Tibial nerve (tissue), 4 donors: ENCODE measurements at regions not wholly inside any gene's neighbourhood (a gene's known extent, or its start where the extent isn't known, plus 50 kb on each side); places are given as distances from the start of the nearest gene placed in this dataset.

ENCODE experiments used
- DNase-seq, 2 donors: peaks; one replicate each; pipeline ENCODE4 v3.0.0-alpha.2; 2019; ENCODE audit warnings: low spot score in 2 of 2
- H3K27ac ChIP-seq, 4 donors: fragments of 200-600 bp; sonication (generic) in 3 of 4; one replicate each; pipeline ENCODE4 v1.5.1; 2017 to 2019; ENCODE audit warnings: mild to moderate bottlenecking in 1 of 4
- H3K27me3 ChIP-seq, 2 donors: fragments of 200-600 bp; sonication (generic) in 1 of 2; one replicate each; pipeline versions ENCODE4 v1.5.1 to v1.6.0; 2017 to 2019
- H3K36me3 ChIP-seq, 3 donors: fragments of 200-600 bp; sonication (generic); one replicate each; pipeline ENCODE4 v1.5.1; 2018 to 2019
- H3K4me1 ChIP-seq, 4 donors: fragments of 200-600 bp; sonication (generic) in 3 of 4; one replicate each; pipeline ENCODE4 v1.5.1; 2017 to 2019
- H3K4me3 ChIP-seq, 4 donors: fragments of 200-600 bp; sonication (generic) in 3 of 4; one replicate each; pipeline ENCODE4 v1.5.1; 2017 to 2019; ENCODE audit warnings: mild to moderate bottlenecking in 1 of 4, moderate library complexity in 1 of 4
- H3K9me3 ChIP-seq, 4 donors: fragments of 200-600 bp; sonication (generic) in 3 of 4; one replicate each; pipeline ENCODE4 v1.5.1; 2017 to 2019
- EP300 ChIP-seq, 2 donors: sonication (generic); formaldehyde crosslinking; IDR thresholded peaks; one replicate each; pipeline ENCODE4 v1.6.1; 2017; ENCODE audit warnings: antibody characterized with exemption in 2 of 2, mild to moderate bottlenecking in 1 of 2
- POLR2A ChIP-seq, 2 donors: fragments of 450-650 bp; IDR thresholded peaks; one replicate each; pipeline ENCODE4 v1.6.1; 2017; ENCODE audit warnings: antibody characterized with exemption in 2 of 2, mild to moderate bottlenecking in 2 of 2, moderate library complexity in 2 of 2
- WGBS, 2 donors: methylation state at CpG; one replicate each; pipeline ENCODE4 v1.1.5; 2018; 5-methylcytosine and 5-hydroxymethylcytosine counted together
- TF ChIP-seq, protein P1 (sequence below), 5 experiments: fragments of 200-600 bp in 3 of 5; fragments of 450-650 bp in 2 of 5; sonication (generic) in 3 of 5; IDR thresholded peaks; one replicate each; pipeline ENCODE4 v1.5.1; 2016 to 2019; ENCODE audit warnings: antibody characterized with exemption in 5 of 5, mild to moderate bottlenecking in 3 of 5, moderate library complexity in 2 of 5

DNA sequence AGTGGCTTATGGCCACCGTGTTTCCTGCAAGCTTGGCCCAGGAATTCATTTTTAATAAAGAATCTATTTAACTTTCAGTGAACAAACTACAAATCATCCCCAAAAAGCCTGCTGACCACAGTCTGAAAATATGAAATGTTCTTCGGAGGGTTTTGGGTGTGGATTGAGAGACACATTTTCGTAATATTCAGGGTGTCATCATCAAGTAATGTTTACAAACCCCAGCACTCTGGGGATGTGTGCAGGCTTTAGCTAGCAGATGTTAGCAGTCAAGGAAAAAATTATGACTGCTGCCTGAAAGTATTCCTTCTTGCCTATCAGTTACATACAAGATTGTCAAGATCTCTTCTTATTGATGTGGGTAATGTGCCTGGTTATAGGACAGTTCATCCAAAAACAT is 143.9 kb upstream of the FN1 start:
- H3K27ac ChIP-seq, result peak overlapping the region in 2 of 4 donors; percentile 50 to 61
- TF ChIP-seq EP300 (IDR thresholded peaks at IDR 0.05), result peak in 1 of 2 donors; percentile 87
- TF ChIP-seq, protein P1, sequence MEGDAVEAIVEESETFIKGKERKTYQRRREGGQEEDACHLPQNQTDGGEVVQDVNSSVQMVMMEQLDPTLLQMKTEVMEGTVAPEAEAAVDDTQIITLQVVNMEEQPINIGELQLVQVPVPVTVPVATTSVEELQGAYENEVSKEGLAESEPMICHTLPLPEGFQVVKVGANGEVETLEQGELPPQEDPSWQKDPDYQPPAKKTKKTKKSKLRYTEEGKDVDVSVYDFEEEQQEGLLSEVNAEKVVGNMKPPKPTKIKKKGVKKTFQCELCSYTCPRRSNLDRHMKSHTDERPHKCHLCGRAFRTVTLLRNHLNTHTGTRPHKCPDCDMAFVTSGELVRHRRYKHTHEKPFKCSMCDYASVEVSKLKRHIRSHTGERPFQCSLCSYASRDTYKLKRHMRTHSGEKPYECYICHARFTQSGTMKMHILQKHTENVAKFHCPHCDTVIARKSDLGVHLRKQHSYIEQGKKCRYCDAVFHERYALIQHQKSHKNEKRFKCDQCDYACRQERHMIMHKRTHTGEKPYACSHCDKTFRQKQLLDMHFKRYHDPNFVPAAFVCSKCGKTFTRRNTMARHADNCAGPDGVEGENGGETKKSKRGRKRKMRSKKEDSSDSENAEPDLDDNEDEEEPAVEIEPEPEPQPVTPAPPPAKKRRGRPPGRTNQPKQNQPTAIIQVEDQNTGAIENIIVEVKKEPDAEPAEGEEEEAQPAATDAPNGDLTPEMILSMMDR (IDR thresholded peaks at IDR 0.05), result no peak
- 24 to 25% methylated on average over 3 of the region's 3 CpGs for WGBS, 2 donors

DNA sequence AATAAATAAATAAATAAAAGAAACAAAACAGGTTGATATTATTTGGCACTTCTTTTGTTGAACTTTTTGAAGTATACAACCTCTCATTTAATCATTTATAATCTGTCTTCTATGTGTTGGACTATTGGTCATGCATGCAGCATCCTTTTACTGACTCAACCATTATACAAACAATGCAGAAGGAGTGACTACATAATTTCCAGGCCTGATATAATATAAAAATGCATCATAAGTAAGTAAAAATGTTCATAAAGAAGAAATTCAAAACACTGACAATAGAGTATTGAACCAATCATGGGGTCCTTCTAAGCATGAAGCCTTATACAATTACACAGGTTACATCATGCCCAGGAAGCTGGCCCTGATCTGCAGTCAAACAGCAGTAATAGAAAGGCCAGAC is 141.5 kb upstream of the FN1 start:
- no peak for DNase-seq
- H3K9me3 ChIP-seq, result no peaks in the 10 kb centered on the region
- no peak overlapping the region for H3K4me3 ChIP-seq
- H3K27me3 ChIP-seq, result no peaks in the 10 kb centered on the region
- H3K36me3 ChIP-seq, result no peaks in the 10 kb centered on the region
- no peak overlapping the region for H3K27ac ChIP-seq
- TF ChIP-seq EP300 (IDR thresholded peaks at IDR 0.05), result no peak
- TF ChIP-seq POLR2A (IDR thresholded peaks at IDR 0.05), result no peak
- TF ChIP-seq, protein P1 (IDR thresholded peaks at IDR 0.05), result no peak
- peaks cover 0 to 13% (median 0%) of the 10 kb centered on the region in 4 donors for H3K4me1 ChIP-seq

More for the DNA sequence above, 143.9 kb upstream of the FN1 start:
- H3K36me3 ChIP-seq, result no peaks in the 10 kb centered on the region
- DNase-seq, result peak; percentile 27 to 63
- H3K9me3 ChIP-seq, result no peaks in the 10 kb centered on the region
- H3K4me1 ChIP-seq, result peaks cover 0 to 13% (median 0%) of the 10 kb centered on the region in 4 donors
- no peak overlapping the region for H3K4me3 ChIP-seq
- no peaks in the 10 kb centered on the region for H3K27me3 ChIP-seq

DNA sequence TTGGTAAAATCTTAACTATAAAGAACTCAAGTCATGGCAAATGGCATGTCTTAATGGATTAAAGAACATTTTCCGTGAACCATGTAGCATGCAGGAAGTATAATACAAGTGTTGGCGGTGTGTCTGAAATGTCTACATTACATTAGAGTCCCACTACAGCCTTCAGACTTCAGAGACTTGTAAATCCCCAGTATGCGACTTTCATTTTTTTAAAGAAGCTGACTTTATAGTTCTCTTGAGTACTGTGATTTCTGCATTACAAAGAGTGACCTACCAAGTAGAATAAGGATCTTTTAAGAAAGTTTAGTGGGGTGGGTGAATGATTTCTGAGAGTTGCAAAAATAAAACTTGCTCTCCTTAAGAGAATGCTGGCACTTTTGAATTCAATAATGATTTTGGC is 140.7 kb upstream of the FN1 start:
- 86 to 91% methylated on average over 3 of the region's 3 CpGs for WGBS, 2 donors
- Histone ChIP-seq H3K27ac (no peak overlapping the region), H3K4me1 (peaks cover 0 to 13% (median 0%) of the 10 kb centered on the region in 4 donors), H3K36me3 (no peaks in the 10 kb centered on the region), H3K27me3 (no peaks in the 10 kb centered on the region), H3K9me3 (no peaks in the 10 kb centered on the region), H3K4me3 (no peak overlapping the region)
- TF ChIP-seq EP300 (IDR thresholded peaks at IDR 0.05) (no peak), POLR2A (IDR thresholded peaks at IDR 0.05) (no peak)
- TF ChIP-seq, protein P1 (IDR thresholded peaks at IDR 0.05), result no peak
- no peak for DNase-seq

DNA sequence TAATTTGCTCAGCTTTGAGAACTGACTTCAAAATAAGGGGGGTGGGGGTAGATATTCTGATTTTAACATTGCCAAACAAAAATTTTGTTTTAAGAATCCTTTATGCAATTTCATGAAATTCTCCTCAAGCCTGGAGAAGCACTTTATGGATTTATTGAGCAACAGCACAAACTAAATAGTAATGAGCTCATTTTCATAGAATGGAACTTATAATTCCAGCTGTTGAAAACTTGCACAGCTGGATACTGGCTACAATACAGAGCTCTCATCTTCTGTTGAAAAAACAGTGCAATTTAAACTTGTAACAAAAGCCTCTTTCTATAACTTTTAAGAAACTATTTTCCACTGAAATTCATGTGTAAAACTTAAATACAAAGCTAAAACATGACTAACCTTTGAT is 137.6 kb upstream of the FN1 start:
- H3K27ac ChIP-seq, result no peak overlapping the region
- no peak overlapping the region for H3K4me3 ChIP-seq
- no peaks in the 10 kb centered on the region for H3K27me3 ChIP-seq
- TF ChIP-seq POLR2A (IDR thresholded peaks at IDR 0.05) (no peak), EP300 (IDR thresholded peaks at IDR 0.05) (no peak)
- TF ChIP-seq, protein P1 (IDR thresholded peaks at IDR 0.05), result no peak
- DNase-seq, result no peak
- H3K9me3 ChIP-seq, result no peaks in the 10 kb centered on the region
- no peaks in the 10 kb centered on the region for H3K4me1 ChIP-seq
- no peaks in the 10 kb centered on the region for H3K36me3 ChIP-seq

DNA sequence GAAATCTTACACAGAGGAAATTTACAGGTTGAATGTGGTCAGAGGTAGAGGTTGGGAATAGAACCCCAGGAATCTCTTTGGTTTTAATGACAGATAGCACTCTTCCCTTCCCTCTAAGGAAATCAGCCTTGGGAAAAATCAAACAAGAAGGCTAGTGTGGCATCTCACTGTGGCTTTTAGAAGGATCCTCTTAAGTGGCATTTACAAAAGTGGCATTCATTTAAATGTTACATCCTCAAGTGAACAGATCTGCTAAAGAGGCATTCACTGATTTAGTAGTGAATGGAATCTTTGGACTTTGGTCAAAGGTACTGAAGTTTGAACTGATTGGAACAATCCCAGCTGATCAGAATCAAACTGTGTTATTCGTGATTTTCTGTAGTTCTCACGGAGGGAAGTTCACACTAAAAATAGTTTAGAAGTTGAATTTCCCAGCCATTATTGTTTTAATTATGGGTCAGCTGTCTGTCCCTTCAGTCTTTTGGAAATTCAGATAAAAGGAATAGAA is 136.5 kb upstream of the FN1 start:
- TF ChIP-seq, protein P1 (IDR thresholded peaks at IDR 0.05), result no peak
- TF ChIP-seq POLR2A (IDR thresholded peaks at IDR 0.05), result no peak
- no peak for TF ChIP-seq EP300 (IDR thresholded peaks at IDR 0.05)
- Histone ChIP-seq H3K27me3 (no peaks in the 10 kb centered on the region), H3K36me3 (no peaks in the 10 kb centered on the region), H3K4me3 (no peak overlapping the region), H3K27ac (no peak overlapping the region), H3K4me1 (no peaks in the 10 kb centered on the region), H3K9me3 (no peaks in the 10 kb centered on the region)
- DNase-seq, result no peak
- WGBS, 2 donors, result 29 to 30% methylated on average over 2 of the region's 2 CpGs
